RWPE2 (cell line): ENCODE measurements at regions not wholly inside any gene's neighbourhood (a gene's known extent, or its start where the extent isn't known, plus 50 kb on each side); places are given as distances from the start of the nearest gene placed in this dataset.

Source experiments
- ATAC-seq: fragments of 200-7000 bp; cut with Tn5 transposase; 3 replicates; pipeline ENCODE4 v1.9.1; 2021; ENCODE audit warnings: low read depth
- DNase-seq: peaks from one replicate; pipeline ENCODE4 v3.0.0-alpha.2; 2020; ENCODE audit warnings: low spot score
- H3K27ac ChIP-seq: fragments of 450-650 bp; 2 replicates; pipeline ENCODE4 v1.5.1; 2017; ENCODE audit warnings: mild to moderate bottlenecking; ENCODE audit not compliant: poor library complexity, severe bottlenecking
- H3K27me3 ChIP-seq: fragments of 250-450 bp; sonication (Bioruptor Pico); 2 replicates; pipeline ENCODE4 v1.5.1; 2021; ENCODE audit warnings: mild to moderate bottlenecking, moderate library complexity; ENCODE audit not compliant: insufficient read depth, poor library complexity, severe bottlenecking
- H3K36me3 ChIP-seq: fragments of 250-450 bp; sonication (Bioruptor Pico); 2 replicates; pipeline ENCODE4 v1.5.1; 2020; ENCODE audit warnings: low read depth, mild to moderate bottlenecking, moderate library complexity
- H3K4me1 ChIP-seq: fragments of 250-450 bp; sonication (Bioruptor Pico); 2 replicates; pipeline ENCODE4 v1.5.1; 2021; ENCODE audit warnings: mild to moderate bottlenecking, moderate library complexity; ENCODE audit not compliant: insufficient read depth, poor library complexity, severe bottlenecking
- H3K4me3 ChIP-seq: fragments of 250-450 bp; sonication (Bioruptor Pico); 2 replicates; pipeline ENCODE4 v1.5.1; 2021; ENCODE audit warnings: mild to moderate bottlenecking, moderate library complexity; ENCODE audit not compliant: severe bottlenecking
- H3K9me3 ChIP-seq: fragments of 250-450 bp; sonication (Bioruptor Pico); 2 replicates; pipeline ENCODE4 v1.5.1; 2021; ENCODE audit warnings: mild to moderate bottlenecking, moderate library complexity; ENCODE audit not compliant: severe bottlenecking
- CTCF ChIP-seq: fragments of 450-650 bp; IDR thresholded peaks from one replicate; pipeline ENCODE4 v1.5.1; 2017; ENCODE audit warnings: mild to moderate bottlenecking, moderate library complexity; ENCODE audit not compliant: poor library complexity, severe bottlenecking

GRCh38 chr1:4016351-4017130 lies 116.5 kb upstream of the C1orf174 start:
- H3K9me3 ChIP-seq, result no peaks in the 10 kb centered on the region
- H3K4me3 ChIP-seq, result no peak overlapping the region
- H3K27ac ChIP-seq, result no peak overlapping the region
- DNase-seq (no peak), ATAC-seq (no peak)
- no peak for TF ChIP-seq CTCF
- H3K27me3 ChIP-seq, result no peaks in the 10 kb centered on the region
- no peaks in the 10 kb centered on the region for H3K36me3 ChIP-seq
- H3K4me1 ChIP-seq, result no peaks in the 10 kb centered on the region

GRCh38 chr1:4017636-4018365 lies 117.7 kb upstream of the C1orf174 start:
- TF ChIP-seq CTCF, result no peak
- Histone ChIP-seq H3K9me3 (no peaks in the 10 kb centered on the region), H3K27me3 (no peaks in the 10 kb centered on the region), H3K4me1 (no peaks in the 10 kb centered on the region), H3K4me3 (no peak overlapping the region), H3K27ac (no peak overlapping the region), H3K36me3 (no peaks in the 10 kb centered on the region)
- no peak for DNase-seq
- ATAC-seq, result no peak

GRCh38 chr1:4018466-4019146 lies 118.5 kb upstream of the C1orf174 start:
- no peaks in the 10 kb centered on the region for H3K36me3 ChIP-seq
- H3K27me3 ChIP-seq, result no peaks in the 10 kb centered on the region
- TF ChIP-seq CTCF, result no peak
- H3K4me3 ChIP-seq, result no peak overlapping the region
- H3K9me3 ChIP-seq, result no peaks in the 10 kb centered on the region
- H3K4me1 ChIP-seq, result no peaks in the 10 kb centered on the region
- DNase-seq (no peak), ATAC-seq (0 out of 3 replicates have a peak, but pooled peaks have one; percentile 14)
- no peak overlapping the region for H3K27ac ChIP-seq

- Histone ChIP-seq H3K27me3 (no peaks in the 10 kb centered on the region), H3K9me3 (no peaks in the 10 kb centered on the region), H3K27ac (no peak overlapping the region), H3K4me1 (no peaks in the 10 kb centered on the region), H3K36me3 (no peaks in the 10 kb centered on the region), H3K4me3 (no peak overlapping the region)
- DNase-seq, result no peak
- TF ChIP-seq CTCF, result no peak
- ATAC-seq, result no peak
Measured at GRCh38 chr1:4019147-4019521, 119.1 kb upstream of the C1orf174 start.
